HG03558 (cell line): ENCODE measurements at regions not wholly inside any gene's neighbourhood (a gene's known extent, or its start where the extent isn't known, plus 50 kb on each side); places are given as distances from the start of the nearest gene placed in this dataset.

ENCODE experiments used
- ATAC-seq: cut with Tn5 transposase; IDR thresholded peaks from one replicate; pipeline ENCODE4 v1.9.1; 2021; ENCODE audit warnings: moderate number of reproducible peaks; ENCODE audit not compliant: unreplicated experiment; ENCODE audit errors: extremely low read depth

GRCh38 chr10:78260141-78260540 is 226.5 kb downstream of the RPS24 start:
- no peak for ATAC-seq

- ATAC-seq = no peak
Measured at GRCh38 chr10:78260680-78261079, 227.0 kb downstream of the RPS24 start.

- ATAC-seq = no peak
Measured at GRCh38 chr10:78261291-78261690, 227.6 kb downstream of the RPS24 start.

DNA sequence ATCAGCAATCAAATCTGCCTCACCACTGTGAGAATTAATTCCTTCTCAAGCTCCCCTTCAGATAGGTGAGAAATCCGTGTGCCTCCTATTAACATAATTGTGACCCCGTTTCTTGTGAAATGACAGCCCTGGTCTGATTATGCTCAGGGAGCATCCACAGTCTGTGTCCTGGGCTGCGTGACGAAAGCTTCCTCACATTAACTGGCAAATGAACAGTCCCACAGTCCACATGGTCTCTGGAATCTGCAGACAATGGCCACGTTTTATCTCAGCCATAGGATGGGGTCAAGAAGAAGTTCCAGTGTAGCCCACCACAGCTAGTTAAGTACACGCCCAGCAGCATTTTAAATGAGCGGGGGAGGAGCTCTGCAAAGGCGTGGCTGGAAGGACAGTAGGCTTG is 229.2 kb downstream of the RPS24 start:
- ATAC-seq = no peak

DNA sequence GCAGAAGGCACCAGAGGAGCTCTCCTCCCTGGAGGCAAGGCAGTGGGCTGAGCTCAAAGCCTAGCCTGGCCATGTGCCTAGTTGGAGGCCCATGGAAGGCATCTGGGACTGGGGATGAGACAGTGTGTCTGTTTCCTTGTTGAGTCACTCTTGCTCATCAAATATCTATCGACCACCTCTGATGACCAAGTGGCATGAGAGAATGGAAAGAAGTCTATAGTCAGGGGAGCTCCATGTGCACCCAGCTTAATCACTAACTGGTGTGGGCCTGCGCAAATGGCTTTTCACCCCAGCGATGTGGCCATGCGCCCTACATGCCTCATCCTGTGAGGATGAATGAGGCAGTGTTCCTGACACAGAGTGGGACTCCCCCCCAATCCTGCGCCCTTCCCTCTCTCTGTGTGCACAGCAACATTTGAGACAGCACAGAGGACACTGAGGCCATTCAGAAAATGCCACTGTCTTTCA is 229.9 kb downstream of the RPS24 start:
- ATAC-seq = no peak

DNA sequence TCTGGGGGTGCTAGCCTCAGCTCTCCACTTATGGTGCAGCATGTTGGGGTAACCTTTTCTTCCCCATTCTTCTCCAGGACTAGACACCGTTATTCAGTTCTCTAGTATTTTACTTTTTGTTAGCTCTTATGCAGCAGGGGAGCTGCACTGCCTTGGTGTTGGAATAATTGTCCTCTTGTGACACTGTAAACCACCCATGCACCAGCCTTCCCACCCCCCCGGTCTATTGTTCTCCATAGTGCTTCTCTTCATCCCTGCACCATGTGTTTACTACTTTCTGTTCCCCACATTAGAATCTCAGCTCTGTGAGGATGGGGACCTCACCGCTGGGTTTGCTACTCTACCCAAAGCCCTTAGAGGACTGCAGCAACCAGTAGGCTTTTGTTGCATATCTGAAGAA is 230.7 kb downstream of the RPS24 start:
- no peak for ATAC-seq

DNA sequence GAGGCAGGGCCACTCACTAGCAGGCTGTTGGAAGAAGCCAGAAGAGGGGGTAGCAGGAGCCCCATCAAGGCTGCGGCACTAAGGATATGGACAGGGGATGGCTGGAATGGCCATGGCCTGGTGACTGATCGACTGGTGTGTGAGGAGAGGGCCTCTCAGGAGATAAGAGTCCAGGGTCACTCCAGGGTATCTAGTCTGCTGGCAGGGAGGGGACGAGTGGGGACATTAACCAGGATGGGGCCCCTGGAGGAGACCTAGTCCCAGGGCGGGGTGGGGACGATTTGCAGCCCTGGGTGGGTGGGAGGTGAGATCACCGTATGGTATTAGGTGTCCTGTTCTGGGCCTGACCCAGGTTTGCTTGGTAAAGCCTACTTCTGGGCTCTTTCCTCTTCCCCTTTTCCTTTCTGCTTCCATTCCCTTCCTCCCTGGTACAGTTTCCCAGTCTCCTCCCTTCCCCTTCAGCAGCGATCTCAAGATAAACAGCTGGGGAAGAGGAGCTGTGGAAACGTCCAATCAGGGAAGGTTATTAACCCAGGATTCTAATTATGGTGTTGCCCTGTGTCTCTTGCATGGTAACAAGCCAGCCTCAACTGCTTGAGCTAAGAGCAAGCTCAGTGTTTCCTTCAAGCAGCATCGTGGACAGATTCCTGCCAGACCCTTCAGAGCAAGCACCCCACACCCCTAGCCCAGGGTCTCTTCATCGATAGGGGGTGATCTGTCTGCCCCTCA is 233.2 kb downstream of the RPS24 start:
- ATAC-seq = no peak

DNA sequence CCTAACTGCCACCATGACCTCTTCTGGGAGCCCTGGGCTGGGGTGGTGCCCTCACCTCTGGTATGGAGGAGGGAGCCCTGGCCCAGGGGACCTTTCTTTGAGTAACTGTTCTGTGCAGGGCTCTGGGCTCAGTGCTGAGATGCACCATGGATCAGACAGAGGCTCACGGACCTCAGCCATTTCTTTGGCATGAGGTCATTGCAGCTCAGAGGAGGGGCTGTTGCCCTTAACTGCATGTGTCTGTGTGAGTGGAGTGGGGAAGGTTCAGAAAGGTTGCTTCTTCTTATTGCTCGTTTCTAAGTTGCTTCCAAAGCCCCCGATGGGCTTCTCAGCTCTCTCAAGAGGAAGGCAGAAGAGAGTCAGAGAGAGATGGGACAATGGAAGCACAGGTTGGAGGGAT is 233.9 kb downstream of the RPS24 start:
- no peak for ATAC-seq

GRCh38 chr10:78269060-78269459 is 235.4 kb downstream of the RPS24 start:
- ATAC-seq = no peak

- ATAC-seq = no peak
Measured at GRCh38 chr10:78272329-78272728, 238.7 kb downstream of the RPS24 start.

DNA sequence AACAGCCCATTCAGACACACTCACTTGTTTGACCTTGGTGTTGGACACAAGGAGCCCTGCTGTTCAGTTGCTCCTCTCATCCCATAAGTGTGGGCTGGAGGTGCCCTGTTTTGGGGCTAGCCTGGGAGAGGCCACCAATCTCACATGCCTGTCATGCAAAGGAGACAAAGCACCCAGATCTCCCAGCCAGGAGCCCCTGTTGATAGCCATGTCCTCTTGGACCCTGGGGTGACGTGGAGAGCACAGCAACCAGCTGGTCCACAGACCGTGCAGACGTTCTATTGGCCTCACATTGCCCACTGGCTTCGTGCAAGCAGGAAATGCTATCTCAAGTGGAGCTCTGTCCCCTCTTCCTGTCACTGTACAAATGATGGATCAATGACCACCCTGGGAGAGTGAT is 240.8 kb downstream of the RPS24 start:
- ATAC-seq = no peak

- no peak for ATAC-seq
Measured at GRCh38 chr10:78276139-78276538, 242.5 kb downstream of the RPS24 start.

- ATAC-seq = no peak
Measured at GRCh38 chr10:78277314-78278057, 243.8 kb downstream of the RPS24 start.

DNA sequence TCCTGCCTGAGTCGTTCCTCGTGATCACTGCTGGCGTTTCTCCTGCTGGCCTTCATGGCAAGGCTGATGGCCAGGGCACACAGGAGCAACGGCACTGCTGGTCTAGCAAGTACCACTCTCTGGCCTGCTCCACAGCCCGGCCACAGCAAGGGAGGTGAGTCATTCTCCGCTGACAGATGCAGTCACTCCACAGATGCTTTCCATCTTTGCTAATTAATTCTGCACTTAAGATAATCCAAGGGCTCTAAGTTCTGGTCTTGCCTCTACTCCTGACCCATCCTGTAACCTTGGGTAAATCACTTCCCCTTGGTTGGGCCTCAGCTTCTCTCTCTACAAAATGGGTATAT is 244.4 kb downstream of the RPS24 start:
- ATAC-seq = no peak

DNA sequence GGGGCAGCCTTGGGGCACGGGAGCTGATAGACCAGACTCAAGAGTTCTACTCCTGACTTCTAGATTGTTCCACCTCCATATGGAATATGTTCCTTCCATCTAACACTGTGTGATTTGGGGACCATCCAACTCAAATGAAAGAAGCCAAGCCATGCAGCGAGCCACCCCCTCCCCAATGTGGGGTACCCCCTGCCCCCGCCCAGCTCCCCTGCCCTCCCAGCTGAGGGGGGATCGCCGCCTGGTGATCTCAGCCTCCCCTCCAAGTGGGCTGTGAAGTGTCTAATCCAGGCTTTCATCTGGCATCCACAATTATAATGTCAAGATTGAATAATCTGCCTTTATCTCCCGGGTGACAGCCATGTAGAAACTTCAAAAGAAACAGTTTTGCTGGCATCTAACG is 246.1 kb downstream of the RPS24 start:
- no peak for ATAC-seq

GRCh38 chr10:78280604-78281003 is 246.9 kb downstream of the RPS24 start:
- no peak for ATAC-seq

GRCh38 chr10:78281627-78282026 is 248.0 kb downstream of the RPS24 start:
- no peak for ATAC-seq

- ATAC-seq = no peak
Measured at GRCh38 chr10:78283069-78283682, 249.5 kb downstream of the RPS24 start.

DNA sequence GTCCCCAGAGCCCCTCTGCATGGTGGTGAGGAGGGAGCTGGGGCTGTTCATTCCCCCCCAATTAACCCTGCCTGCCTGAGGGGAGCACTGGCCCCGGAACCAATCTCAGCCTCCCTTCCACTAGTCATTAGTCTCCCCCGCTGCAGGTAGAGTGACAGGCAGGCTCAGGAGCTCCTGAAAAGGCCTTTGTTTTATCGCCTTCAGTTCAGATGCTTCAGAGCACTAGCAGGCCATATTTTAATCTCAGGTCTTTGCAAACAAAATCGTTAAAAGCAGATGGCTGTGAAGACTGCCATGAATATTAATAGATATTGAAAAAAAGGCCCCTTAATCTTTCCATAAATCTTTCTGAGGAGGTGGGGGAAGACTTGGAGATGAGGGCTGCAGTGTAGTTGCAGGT is 250.7 kb downstream of the RPS24 start:
- ATAC-seq = no peak

- ATAC-seq = no peak
Measured at GRCh38 chr10:78285226-78285625, 251.6 kb downstream of the RPS24 start.

DNA sequence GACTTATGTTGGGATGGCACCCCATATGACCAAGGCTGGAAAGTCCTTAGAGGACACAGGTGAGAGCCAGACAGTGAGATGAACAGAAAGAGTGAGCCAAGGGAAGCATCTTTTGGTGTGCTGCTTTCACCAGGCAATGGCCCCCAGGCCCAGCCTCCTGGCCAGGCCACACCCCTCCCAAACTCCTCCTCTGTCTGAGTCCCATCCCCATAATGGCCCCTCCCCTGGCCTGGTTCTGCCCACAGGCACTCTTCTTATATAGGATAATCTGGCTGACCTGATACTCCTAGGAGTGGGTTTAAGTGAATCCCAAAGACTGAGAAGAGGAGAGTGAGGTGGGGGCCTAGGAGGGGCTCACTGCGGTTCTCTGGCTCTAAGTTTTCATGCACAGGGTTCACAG is 252.5 kb downstream of the RPS24 start:
- ATAC-seq = no peak
